NCI-H1436 treated with DMSO at 0.1 percent for 48 hours (cell line): ENCODE measurements at regions not wholly inside any gene's neighbourhood (a gene's known extent, or its start where the extent isn't known, plus 50 kb on each side); places are given as distances from the start of the nearest gene placed in this dataset.
"Not testable (repeated sequence)": the region's sequence is repeated elsewhere in the genome, so short reads cannot be mapped to it uniquely, and the experiment has no call there.

Experiments used
- DNase-seq: peaks from one replicate; lab custom pipeline; 2025; lab: John Stamatoyannopoulos, UW

DNA sequence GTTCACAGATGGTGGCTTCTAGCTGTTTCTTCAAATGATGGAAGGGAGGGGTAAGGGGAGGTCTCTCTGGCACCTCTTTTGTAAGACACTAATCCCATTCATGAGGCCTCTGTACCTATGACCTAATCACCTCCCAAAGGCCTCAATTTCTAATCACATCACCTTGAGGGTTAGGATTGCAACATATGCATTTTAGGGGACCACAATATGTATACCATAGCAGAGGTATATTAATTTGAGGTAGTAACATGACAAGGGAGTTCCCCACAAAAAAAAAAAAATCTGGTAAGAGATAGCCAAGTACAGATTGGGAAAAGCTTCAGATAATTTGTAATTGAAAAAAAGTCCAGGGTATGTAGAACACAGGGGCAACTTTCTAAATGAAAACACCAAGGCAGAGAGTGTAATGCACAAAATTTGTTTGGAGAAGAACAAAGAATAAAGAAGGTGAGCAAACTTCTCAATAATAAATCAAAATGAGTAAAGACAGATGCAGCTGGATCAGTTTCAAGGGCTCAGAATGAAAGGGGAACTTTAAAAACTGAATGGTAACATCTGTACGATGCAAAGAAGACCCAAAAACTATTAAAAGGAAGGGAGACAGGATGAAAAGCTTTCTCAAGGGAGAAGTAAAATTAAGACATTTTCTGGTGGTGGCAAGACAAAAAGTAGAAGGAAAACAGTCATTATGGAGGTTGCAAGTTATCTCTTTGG is 125.5 kb upstream of the DCN start:
- DNase-seq: no peak

DNA sequence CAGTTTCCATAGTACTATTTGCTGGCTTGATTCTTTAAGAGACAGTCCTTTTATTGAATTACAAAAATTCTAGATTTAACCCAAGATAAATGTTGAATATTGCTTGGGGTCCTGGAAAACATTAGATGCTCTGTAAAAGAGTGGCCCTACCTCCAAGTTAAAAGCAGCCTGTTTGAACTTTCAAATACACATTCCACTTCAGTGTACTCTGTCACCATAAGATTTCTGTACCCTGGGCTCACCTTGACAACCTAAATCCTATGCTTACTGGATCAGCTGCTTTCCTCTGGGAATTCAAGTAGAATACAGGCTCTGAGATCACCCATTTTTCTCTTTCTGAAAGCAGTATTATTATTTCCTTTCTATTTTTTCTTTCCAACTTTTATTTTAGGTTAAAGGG is 107.7 kb upstream of the DCN start:
- DNase-seq: no peak

DNA sequence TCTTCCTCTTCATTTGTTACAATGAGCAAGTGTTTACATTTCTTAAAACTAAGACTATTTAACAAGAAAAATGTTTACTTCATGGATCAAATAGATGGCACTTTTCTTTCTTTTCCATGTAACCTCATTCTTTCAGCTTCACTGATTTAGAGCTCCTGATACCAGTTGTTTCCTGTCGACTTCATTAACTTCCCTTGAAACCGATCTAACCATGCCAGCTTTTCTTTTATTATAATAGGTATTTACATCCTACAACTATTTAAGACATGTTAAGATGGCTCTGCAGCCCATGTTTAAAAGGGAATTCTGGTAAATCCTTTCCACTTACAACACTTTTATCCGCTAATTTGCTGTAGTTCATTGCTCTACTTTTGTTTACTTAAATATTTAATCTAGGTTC is 107.3 kb upstream of the DCN start:
- no peak for DNase-seq

DNA sequence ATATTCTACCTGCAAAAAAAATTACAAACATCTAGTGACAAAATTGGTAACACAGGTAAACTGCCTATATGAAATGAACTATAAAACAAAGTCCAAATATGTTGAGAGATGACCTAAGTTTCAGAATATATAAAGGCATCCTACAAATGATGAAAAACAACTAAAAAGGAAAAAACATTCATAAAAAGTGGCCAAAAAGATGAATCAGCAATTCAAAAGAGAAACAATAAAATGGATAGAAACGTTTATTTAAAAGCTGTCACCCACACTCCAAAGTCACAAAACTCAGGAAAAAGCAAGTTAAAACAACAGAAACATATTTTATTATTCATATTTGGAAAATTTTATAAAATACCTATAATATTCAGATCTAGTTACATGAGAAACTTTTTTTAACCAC is 106.5 kb upstream of the DCN start:
- DNase-seq: no peak

DNA sequence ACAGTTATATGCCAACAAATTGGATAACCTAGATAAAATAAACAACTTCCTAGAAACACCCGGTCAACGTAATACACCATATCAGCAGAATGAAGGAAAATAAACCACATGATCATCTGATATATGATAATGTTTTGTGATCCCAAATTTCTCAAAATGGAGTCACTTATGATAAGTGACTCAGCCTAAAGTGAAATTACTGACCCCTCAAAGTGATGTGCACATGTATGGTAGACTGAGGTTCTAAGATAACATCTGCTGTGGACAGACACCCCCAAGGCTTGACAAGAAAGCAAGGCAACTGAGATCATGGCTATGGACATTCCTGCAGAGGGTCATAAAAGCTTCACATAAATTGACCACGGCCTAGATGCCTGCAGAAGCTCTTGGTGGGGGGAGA is 105.1 kb upstream of the DCN start:
- DNase-seq: no peak

DNA sequence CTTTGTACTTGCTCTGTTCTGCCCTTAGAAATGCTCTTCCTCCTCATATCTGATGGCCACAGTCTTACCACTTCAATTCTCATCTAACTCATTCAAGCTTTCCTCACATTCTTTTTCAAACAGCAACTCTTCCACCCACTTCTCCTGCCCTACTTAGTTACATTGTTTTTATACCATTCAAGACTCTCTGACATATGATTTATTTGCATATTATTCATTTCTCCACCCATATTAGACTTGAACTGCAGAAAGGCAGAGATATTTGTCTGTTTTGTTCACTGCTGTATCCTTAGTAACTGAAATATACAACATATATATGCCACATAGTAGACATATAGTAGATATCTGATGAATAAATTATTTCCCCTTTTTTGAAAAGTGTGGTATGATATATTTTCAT is 95.5 kb upstream of the DCN start:
- DNase-seq: no peak

DNA sequence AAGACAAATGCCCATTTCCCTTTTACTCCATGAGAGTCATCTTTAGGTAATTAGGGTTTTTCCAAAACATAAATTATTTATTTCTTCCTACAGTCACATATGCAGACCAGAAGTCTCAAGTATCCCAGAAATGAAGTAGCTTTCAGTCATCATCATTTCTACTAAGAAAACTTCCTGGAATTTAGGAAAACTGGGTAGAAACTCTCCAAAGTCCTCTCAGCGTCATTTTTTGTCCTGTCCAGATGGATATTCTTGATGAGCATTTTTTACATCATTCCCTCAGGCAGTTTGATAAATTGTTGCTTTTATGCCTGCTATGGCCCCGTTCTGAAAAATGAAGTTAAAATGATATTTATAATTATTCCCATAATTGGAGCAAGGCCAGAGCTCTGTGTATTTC is 93.9 kb upstream of the DCN start:
- DNase-seq: no peak

DNA sequence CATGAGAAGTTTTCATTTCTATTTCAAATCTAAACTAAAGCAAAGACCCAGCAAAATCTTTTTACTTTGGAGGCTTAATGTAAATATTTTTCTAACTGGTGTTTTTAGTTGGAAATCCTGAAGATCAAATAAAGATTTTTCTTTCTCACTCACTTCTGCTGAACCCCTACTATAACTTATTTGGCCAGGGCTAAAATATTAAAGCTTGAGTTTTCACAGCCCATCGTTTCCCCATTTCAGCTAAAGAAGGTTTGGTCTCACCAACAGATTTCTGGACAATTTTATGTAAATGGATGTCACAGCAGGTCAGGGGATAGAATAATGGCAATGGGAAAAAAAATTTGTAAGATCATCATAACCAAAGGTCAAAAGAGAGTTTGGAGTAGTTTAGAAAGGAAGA is 92.7 kb upstream of the DCN start:
- no peak for DNase-seq

DNA sequence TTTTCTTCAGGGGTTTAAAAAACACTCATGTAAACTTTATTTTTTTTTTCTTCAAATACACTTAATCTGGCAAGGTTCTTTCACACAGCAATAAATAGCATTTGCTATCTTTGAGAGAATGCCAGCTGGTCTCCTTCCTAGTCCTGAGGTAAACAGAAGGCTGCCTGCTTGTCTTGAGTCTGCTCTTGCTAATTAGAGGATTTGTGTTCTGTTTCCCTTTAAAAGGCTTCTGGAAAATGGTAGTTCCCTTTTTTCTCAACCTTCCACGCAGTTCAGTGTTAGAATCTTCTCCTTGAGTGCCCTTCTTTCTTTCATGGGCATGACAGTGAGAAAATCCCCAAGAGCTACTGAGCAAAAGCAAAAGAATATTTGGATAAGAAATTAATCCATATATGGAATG is 92.3 kb upstream of the DCN start:
- no peak for DNase-seq

DNA sequence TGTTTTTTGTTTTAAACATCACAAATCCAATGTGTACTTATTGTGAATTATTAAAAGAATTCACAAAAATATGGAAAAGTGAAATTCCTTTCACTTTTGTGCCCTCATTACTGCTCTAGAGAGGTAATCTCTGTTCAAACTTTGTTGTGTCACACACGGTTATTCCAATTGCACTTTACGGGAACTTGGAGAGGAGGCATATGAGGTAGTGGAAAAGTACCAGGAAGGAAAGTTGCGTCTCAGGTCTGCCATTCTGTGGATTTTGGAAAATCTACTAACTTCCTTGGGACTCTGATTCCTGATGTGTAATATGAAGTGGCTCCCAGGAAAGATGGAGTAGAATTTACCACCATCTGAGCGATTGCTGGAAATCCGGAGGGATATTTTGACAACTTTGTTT is 90.9 kb upstream of the DCN start:
- DNase-seq: no peak

DNA sequence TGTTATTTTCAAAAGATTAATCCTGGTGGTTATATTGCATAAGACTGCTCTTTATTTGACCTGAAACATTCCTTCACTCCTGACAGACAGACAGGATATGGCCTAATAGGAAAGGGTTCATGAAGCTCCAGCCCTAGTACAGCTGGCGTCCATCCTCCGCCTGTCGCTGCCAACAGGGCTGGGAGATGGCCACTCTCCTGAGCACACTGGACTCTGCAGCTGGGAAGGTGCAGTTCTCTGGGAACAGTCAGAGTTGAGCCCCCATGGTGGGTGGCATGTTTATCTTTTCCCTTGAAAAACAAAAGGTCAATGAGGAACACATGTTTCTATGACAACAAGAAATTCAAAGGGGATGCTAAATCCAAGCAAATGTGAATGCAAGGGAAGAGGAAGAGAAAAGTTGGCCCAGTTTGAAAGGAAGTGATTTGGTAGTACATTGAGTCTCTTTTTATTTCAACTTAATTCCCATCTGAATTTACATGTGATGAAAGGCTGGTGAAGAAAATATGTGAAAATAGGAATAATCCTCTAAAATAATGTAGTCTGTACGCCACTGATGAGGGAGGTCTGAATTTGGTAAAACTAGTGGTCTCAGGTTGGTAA is 89.9 kb upstream of the DCN start:
- no peak for DNase-seq

DNA sequence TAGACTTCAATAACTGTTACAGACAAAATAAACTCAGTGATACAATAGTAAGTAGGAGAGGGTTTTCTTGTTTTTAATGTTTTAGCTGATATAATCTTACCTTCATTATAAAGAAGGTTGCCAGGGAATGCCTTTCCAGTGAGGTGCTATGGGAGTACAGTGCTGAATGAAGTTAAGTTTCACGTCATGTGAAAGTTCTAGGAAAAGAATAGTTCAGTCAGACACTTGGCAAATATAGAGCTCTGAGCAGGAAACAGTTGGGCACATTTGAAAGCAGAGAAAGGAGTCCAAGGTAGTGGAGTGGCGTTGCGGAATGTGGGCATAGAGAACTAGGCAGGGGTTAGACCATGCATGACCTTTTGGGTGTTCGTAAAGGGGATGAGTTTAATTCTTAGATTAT is 88.6 kb upstream of the DCN start:
- no peak for DNase-seq

DNA sequence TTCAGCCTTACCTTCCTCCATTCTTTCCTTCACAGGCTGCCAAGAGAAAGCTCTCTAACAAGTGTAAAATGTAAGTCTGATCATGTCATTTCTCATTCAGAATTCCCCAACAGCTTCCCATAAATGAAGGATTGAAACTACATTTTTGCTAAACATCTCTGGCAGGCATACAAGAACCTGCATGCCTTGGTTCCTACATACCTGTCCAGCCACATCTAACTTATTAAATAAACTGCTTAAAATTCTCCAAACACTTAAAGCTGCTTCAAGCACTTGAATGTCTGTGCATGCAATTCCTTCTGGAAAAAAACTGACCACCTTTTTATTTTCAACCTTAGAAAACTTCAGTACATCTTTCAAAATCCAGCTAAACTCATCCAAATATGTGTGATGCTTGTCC is 84.4 kb upstream of the DCN start:
- no peak for DNase-seq

DNA sequence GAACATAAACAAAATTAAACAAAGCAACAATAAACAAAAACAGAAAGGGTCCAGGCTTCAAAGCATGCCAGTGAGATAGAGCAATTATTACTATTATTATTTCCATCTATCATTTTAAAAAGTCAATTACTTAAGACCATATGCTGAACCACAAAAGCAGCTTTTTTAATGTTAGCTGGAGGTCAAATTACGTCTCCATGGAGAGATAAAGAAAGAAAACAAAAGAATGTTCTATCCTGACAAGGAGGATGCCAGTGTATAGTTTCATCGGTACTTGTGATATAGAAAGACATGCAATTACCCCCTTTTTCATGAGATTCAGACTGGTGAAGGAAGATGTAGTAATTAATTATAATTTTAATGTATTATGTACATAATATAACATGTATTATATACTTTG is 81.6 kb upstream of the DCN start:
- no peak for DNase-seq

DNA sequence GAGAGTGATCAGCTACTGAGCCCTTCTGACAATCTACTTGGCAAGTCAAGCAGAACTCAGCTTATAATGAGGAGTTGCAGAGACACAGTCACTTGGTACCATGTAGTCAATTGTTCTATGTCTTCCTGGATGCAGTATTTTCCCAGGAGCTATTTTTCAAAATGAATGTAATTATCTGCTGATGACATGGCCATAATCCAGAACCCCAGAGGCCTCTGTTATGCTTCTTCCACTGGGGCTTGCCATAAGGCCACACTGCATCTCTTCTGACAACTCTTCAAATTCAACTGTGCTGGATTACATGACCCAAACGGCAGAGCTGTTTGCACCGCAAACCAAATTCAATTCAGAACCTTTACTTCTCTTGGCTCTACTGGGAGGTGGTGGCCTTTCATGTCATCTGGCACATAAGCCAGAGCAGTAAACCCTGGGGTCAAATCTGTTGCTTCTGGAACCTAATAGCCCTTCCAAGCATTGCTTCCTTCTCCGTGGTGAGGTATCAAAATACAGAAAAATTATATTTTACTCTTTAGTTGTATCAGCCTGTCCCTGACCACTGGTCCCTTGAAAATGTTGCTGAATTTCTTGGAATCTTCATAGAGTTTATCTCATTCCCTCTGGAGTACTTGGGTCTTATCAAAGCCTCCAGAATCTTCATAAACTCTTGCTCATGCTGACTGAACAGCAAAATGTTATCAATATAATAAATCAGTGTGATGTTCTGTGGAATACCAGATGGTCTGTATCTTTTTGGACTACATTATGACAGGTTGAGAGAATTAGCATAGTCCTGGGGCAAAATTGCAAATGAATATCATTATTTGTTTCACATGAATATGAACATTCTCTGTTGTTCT is 79.4 kb upstream of the DCN start:
- no peak for DNase-seq

DNA sequence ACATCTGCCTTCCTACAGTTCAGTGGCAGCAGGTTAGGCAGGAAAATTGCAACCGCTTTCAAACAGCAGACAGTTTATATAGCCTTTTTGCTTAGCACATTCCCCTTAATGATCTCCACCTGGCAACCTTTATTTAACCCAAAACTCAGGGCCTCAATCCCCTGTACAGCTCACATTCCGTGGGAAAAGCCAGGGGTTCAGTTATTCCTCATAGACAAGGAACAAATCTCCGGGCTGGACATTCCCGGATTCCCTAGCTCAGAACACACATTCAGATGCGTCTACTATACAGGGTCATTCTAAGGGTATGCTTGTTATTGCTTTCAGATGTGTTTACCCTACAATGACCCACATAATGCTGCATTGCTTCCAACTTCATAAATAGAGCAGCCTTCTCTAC is 73.8 kb upstream of the DCN start:
- no peak for DNase-seq

DNA sequence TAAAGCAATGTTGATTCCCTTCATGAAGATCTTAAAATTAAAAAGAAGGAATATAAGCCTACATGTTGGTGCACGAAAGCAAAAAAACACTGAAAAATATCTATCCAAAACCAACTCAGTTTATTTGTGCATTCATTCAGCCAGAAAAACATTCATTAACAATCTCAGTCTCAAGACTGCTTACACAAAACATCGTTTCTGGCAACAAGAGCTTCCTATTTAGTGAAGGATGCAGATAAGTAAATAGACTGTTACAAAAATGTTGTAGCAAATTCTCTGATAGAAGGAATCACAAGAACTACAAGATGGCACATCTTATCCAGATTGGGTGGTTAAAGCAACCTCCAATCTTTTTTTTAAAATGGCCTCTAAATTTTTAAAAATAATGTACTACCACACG is 69.7 kb upstream of the DCN start:
- DNase-seq: no peak

DNA sequence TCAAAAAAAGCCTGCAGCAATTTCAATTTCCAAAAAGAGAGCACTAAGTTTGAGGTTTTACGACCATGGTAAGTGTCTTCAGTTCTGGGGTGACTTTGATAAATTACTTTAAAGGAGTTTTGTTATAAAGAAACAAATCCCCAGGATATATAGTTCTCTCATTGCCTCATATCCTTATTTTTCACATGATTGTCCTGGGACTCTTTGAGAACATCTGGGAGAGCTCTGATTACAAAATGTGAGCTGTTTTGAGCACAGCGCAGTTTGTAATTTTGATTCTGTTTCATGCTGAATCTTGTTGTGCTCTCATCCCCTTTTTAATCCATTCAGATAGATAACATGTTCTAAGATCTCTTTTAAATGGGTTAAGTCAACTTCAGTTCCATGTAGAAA is 67.7 kb upstream of the DCN start:
- no peak for DNase-seq

DNA sequence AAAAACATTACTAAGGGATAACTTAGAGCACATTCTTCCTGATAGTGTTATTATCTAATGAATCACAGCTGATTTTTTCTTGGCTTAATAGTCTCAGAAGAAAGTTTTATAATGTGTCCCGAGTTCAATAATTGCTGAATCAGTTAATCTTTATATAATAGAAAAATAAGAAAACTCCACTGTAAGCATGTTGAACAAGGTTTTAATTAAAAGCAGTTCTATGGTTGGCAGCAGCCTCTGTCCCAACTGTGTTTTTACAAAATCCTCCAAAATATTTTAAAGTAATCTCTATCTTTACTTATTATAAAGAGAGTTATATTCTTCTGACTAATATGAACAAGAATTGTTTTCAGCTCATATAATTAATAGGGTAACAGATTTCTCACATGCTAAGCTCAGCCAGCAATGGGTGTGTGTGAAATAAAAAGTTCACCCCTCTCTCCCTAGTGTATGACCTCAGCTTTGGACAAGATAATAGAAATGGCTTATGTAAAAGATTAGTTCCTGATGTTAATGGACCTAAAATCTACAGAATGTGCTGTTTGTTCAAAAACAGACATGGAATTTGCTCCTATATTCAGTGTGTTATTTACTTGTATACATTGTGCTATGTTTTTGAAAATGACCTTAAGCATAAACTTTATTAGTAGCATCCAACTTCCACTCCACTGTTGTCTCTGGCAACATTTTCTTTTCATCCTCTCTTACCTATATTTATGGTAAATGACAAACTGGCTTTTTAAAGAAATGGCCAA is 67.1 kb upstream of the DCN start:
- no peak for DNase-seq

DNA sequence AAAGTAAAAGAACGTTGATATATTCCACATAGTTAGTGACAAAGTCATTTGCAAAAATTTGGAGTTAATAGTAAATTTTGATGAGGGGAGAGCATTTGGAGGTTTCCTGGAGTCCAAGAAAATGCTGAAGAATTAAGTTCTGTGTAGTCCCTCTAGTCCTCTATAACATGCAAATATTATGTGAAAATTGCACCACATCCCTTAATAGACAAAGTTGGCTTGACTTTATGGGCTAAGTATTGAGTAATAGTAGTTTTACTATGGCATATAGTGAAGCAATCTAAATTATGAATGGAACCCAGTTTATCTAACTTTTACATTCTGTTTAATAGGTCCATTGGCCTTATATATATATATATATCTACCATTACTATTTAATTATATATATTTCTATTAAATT is 66.4 kb upstream of the DCN start:
- DNase-seq: no peak

DNA sequence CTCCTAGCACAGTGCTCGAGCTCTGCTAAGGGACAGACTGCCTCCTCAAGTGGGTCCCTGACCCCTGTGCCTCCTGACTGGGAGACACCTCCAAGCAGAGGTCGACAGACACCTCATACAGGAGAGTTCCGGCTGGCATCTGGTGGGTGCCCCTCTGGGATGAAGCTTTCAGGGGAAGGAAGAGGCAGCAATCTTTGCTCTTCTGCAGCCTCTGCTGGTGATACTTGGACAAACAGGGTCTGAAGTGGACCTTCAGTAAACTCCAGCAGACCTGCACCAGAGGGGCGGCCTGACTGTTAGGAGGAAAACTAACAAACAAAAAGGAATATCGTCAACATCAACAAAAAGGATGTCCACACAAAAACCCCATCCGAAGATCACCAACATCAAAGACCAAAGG is 60.6 kb upstream of the DCN start:
- not testable (repeated sequence) for DNase-seq

DNA sequence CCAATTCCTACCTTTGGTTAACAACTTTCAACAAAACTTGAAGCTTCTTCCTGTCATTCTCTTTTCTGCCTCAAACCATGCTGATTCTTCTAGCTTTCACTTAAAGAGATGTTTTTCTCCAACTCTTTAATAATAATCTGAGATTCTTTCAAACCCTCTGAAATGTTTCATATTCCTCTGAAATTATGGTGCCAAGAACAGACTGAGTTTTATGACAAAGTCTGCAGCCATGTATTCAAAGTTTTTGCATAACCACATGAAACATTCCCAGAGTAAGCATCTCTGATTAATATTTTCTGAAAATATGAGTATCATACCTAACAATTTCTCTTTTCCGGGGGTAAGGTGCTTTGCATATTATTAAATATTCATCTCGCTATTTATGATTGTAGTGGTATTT is 59.1 kb upstream of the DCN start:
- no peak for DNase-seq
